ENCODE measurements at regions not wholly inside any gene's neighbourhood (a gene's known extent, or its start where the extent isn't known, plus 50 kb on each side); places are given as distances from the start of the nearest gene placed in this dataset.

GRCh38 chr4:55753856-55754255 lies 65.7 kb upstream of the EXOC1L start:
- no peak for TF ChIP-seq CTCF (IDR thresholded peaks at IDR 0.05; ENCODE audit: extremely low read depth, missing control alignments)
- DNase-seq (ENCODE audit: low spot score), result no peak

GRCh38 chr4:55754754-55755350 lies 64.7 kb upstream of the EXOC1L start:
- no peak for DNase-seq (ENCODE audit: low spot score)
- TF ChIP-seq CTCF (IDR thresholded peaks at IDR 0.05; ENCODE audit: extremely low read depth, missing control alignments), result no peak

- TF ChIP-seq CTCF (IDR thresholded peaks at IDR 0.05; ENCODE audit: extremely low read depth, missing control alignments), result no peak
- no peak for DNase-seq (ENCODE audit: low spot score)
These were observed 63.4 kb upstream of the EXOC1L start for GRCh38 chr4:55756208-55756607.

GRCh38 chr4:55757356-55757952 lies 62.1 kb upstream of the EXOC1L start:
- no peak for TF ChIP-seq CTCF (IDR thresholded peaks at IDR 0.05; ENCODE audit: extremely low read depth, missing control alignments)
- DNase-seq (ENCODE audit: low spot score), result no peak

- TF ChIP-seq CTCF (IDR thresholded peaks at IDR 0.05; ENCODE audit: extremely low read depth, missing control alignments), result no peak
- no peak for DNase-seq (ENCODE audit: low spot score)
These were observed 61.5 kb upstream of the EXOC1L start for GRCh38 chr4:55758066-55758465.

GRCh38 chr4:55758570-55758969 lies 61.0 kb upstream of the EXOC1L start:
- no peak for DNase-seq (ENCODE audit: low spot score)
- TF ChIP-seq CTCF (IDR thresholded peaks at IDR 0.05; ENCODE audit: extremely low read depth, missing control alignments), result no peak

- no peak for TF ChIP-seq CTCF (IDR thresholded peaks at IDR 0.05; ENCODE audit: extremely low read depth, missing control alignments)
- DNase-seq (ENCODE audit: low spot score), result no peak
These were observed 56.8 kb upstream of the EXOC1L start for GRCh38 chr4:55762819-55763218.

All from GM20000 (cell line).